ENCODE measurements at regions not wholly inside any gene's neighbourhood (a gene's known extent, or its start where the extent isn't known, plus 50 kb on each side); places are given as distances from the start of the nearest gene placed in this dataset.

- Histone ChIP-seq H3K27me3 (ENCODE audit: control insufficient read depth in 2 of 2, insufficient read depth in 2 of 2, low read length in 2 of 2) (no peaks in the 10 kb centered on the region), H3K4me3 (no peak overlapping the region), H3K9me1 (ENCODE audit: control insufficient read depth, insufficient read depth, low read length) (no peaks in the 10 kb centered on the region), H3K36me3 (ENCODE audit: control insufficient read depth, insufficient read depth, low read length) (peaks cover 7% of the 10 kb centered on the region; the same call in 1 of the 3 replicates), H3K4me2 (ENCODE audit: insufficient read depth, low read length) (no peak overlapping the region), H3K9me3 (replicated peaks; ENCODE audit: control insufficient read depth, insufficient read depth, low read depth, low read length) (peaks cover 17% of the 10 kb centered on the region), H3K27ac (ENCODE audit: extremely low read depth, low read depth, low read length) (no peak overlapping the region), H2AFZ (ENCODE audit: low read depth, low read length) (no peak overlapping the region), H3K79me2 (ENCODE audit: control insufficient read depth, insufficient read depth, low read length) (no peaks in the 10 kb centered on the region), H3K9ac (ENCODE audit: insufficient read depth in 1 of 2, low read depth in 2 of 2, low read length in 2 of 2) (no peak overlapping the region), H3K4me1 (replicated peaks in 1 of 2; ENCODE audit: control insufficient read depth in 2 of 2, insufficient read depth in 2 of 2, low read length in 2 of 2) (peaks cover 0 to 10% of the 10 kb centered on the region in 2 experiments; a peak in 2 of 5 replicates), H4K20me1 (replicated peaks; ENCODE audit: control insufficient read depth, insufficient read depth, low read length) (no peaks in the 10 kb centered on the region)
- POLR2A ChIA-PET: interaction anchor here (1.7 kb wide), 1 partner anchor 8 kb away, joined by 5 read pairs; no protein-coding TSS in a partner anchor
- intact Hi-C loops (cut with micrococcal nuclease): no loop called here
- DNase-seq (ENCODE audit: extremely low read depth in 1 of 4, low spot score in 3 of 4): no peak
- in situ Hi-C loops (cut with MboI): no loop called here
- CTCF ChIA-PET (ENCODE audit: low intra/inter-chr PET ratio): no interaction called here
- no peak for ATAC-seq
- no peak for FAIRE-seq
- no TSS peak for BruUV-seq (replicated peaks)
- TF ChIP-seq CBX3 (IDR thresholded peaks at IDR 0.05; ENCODE audit: borderline replicate concordance in 1 of 2, low read length in 2 of 2): peak in 1 of 2 experiments; percentile 89; a peak in 1 of 3 replicates
- TF ChIP-seq, protein P1, sequence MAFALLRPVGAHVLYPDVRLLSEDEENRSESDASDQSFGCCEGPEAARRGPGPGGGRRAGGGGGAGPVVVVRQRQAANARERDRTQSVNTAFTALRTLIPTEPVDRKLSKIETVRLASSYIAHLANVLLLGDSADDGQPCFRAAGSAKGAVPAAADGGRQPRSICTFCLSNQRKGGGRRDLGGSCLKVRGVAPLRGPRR (CRISPR knock-in tag; IDR thresholded peaks at IDR 0.05): no peak
- 100% methylated on average over 1 of the region's 1 CpG for WGBS (ENCODE audit: insufficient coverage, low coverage, missing lambda C conversion rate)
These were observed 189.1 kb downstream of the CRPPA start for GRCh38 chr7:16232273-16232672.

GRCh38 chr7:16223963-16224707 lies 197.2 kb downstream of the CRPPA start:
- CTCF ChIA-PET (ENCODE audit: low intra/inter-chr PET ratio): no interaction called here
- no peak for ATAC-seq
- Histone ChIP-seq H3K4me3 (no peak overlapping the region), H3K36me3 (ENCODE audit: control insufficient read depth, insufficient read depth, low read length) (no peaks in the 10 kb centered on the region), H3K9me3 (replicated peaks; ENCODE audit: control insufficient read depth, insufficient read depth, low read depth, low read length) (no peaks in the 10 kb centered on the region; the same call in 1 of the 2 replicates), H3K4me2 (ENCODE audit: insufficient read depth, low read length) (no peak overlapping the region), H3K9me1 (ENCODE audit: control insufficient read depth, insufficient read depth, low read length) (no peaks in the 10 kb centered on the region), H3K79me2 (ENCODE audit: control insufficient read depth, insufficient read depth, low read length) (no peaks in the 10 kb centered on the region), H3K27ac (ENCODE audit: extremely low read depth, low read depth, low read length) (no peak overlapping the region), H3K9ac (ENCODE audit: insufficient read depth in 1 of 2, low read depth in 2 of 2, low read length in 2 of 2) (no peak overlapping the region), H3K4me1 (replicated peaks in 1 of 2; ENCODE audit: control insufficient read depth in 2 of 2, insufficient read depth in 2 of 2, low read length in 2 of 2) (no peaks in the 10 kb centered on the region), H2AFZ (ENCODE audit: low read depth, low read length) (peak overlapping the region; percentile 27; the same call in 1 of the 2 replicates), H3K27me3 (ENCODE audit: control insufficient read depth in 2 of 2, insufficient read depth in 2 of 2, low read length in 2 of 2) (no peaks in the 10 kb centered on the region), H4K20me1 (replicated peaks; ENCODE audit: control insufficient read depth, insufficient read depth, low read length) (no peaks in the 10 kb centered on the region)
- no peak for DNase-seq (ENCODE audit: extremely low read depth in 1 of 4, low spot score in 3 of 4)
- intact Hi-C loops (cut with micrococcal nuclease): no loop called here
- no TSS peak for BruUV-seq (replicated peaks)
- in situ Hi-C loops (cut with MboI): no loop called here
- FAIRE-seq: no peak
- 87% methylated on average over 8 of the region's 8 CpGs for WGBS (ENCODE audit: insufficient coverage, low coverage, missing lambda C conversion rate)
- POLR2A ChIA-PET: no interaction called here
- TF ChIP-seq ATF7 (IDR thresholded peaks at IDR 0.05) (no peak), ZNF174 (CRISPR knock-in tag; IDR thresholded peaks at IDR 0.05) (no peak), TEAD2 (tag; IDR thresholded peaks at IDR 0.05) (no peak), PHF21A (IDR thresholded peaks at IDR 0.05; ENCODE audit: borderline replicate concordance, low read depth) (no peak), ZNF586 (CRISPR knock-in tag; conservative IDR thresholded peaks at IDR 0.05) (no peak), ZC3H8 (IDR thresholded peaks at IDR 0.05) (no peak), FOXA1 (IDR thresholded peaks at IDR 0.05; ENCODE audit: borderline replicate concordance) (no peak), POLR2AphosphoS5 (IDR thresholded peaks at IDR 0.05; ENCODE audit: control insufficient read depth, insufficient read depth, low read depth, low read length) (no peak), ZNF830 (CRISPR knock-in tag; IDR thresholded peaks at IDR 0.05) (no peak), MTA3 (IDR thresholded peaks at IDR 0.05; ENCODE audit: borderline replicate concordance) (no peak), FOS (IDR thresholded peaks at IDR 0.05; ENCODE audit: extremely low read depth, insufficient read length) (no peak), SNIP1 (IDR thresholded peaks at IDR 0.05; ENCODE audit: low read depth) (no peak), ILF3 (IDR thresholded peaks at IDR 0.05; ENCODE audit: borderline replicate concordance) (no peak), DACH1 (IDR thresholded peaks at IDR 0.05; ENCODE audit: partially characterized antibody) (no peak)
- TF ChIP-seq, protein P2, sequence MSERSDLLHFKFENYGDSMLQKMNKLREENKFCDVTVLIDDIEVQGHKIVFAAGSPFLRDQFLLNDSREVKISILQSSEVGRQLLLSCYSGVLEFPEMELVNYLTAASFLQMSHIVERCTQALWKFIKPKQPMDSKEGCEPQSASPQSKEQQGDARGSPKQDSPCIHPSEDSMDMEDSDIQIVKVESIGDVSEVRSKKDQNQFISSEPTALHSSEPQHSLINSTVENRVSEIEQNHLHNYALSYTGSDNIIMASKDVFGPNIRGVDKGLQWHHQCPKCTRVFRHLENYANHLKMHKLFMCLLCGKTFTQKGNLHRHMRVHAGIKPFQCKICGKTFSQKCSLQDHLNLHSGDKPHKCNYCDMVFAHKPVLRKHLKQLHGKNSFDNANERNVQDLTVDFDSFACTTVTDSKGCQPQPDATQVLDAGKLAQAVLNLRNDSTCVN (CRISPR knock-in tag; IDR thresholded peaks at IDR 0.05): no peak
